Activated T-cell treated with anti-CD3 and anti-CD28 coated beads for 24 hours (primary cell): ENCODE measurements at regions not wholly inside any gene's neighbourhood (a gene's known extent, or its start where the extent isn't known, plus 50 kb on each side); places are given as distances from the start of the nearest gene placed in this dataset.

ENCODE experiments used
- DNase-seq: peaks from one replicate; pipeline ENCODE4 v3.0.0-alpha.2; 2020; ENCODE audit warnings: low read depth

DNA sequence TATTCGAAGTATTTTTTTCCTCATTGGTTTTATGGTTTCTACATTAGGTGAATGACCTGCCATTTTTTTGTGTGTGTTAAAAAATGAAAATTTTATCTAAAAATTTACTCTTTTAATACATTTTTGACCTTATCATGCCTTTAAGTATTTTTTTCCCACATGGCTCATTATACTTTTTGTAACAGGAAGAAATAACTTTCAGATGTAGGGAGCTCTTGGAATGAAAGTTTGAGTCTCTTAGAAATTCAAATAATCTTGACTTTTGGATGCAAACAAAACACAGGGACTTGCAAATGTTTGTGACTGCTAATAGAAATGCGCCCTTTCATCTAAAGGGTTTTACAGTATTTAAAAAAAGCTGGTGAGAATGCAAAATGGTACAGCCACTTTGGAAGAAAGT lies 457.9 kb downstream of the KLF5 start:
- no peak for DNase-seq

DNA sequence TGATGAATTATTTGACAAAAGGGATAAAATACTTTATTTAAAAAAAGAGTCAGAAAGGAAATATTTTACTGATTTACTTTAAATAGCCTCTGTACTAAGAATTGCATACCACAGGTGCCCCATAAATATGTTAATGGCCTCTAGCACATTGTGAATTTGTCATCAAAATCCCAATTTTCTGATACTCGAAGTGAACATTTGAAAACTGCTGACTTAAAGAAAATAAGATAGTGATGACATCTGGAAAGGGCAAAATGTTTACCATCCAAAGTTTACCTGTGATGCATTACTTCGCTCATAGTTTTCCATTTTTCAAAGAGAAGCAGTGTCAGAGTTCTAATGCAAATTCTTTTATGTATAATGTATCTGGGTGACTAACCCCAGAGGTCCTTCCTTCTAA lies 455.4 kb downstream of the KLF5 start:
- DNase-seq = no peak

DNA sequence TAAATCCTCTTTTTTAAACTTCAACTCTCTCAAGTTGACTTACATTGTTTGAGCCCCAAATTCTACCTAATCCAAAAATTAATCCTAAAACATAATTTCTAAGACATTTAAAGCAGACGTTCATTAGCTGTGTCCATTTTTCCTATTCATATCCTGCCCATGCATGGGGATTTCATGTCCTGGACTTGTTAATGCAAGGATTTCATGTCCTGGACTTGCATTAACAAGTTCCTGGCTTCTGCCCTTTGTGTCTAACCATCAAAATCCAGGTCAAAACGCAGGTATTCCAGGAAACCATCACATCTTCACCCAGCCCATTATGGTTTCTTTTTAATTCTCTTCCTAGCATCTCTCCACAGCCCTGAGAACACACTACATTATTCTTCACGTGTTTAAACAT lies 454.9 kb downstream of the KLF5 start:
- no peak for DNase-seq

DNA sequence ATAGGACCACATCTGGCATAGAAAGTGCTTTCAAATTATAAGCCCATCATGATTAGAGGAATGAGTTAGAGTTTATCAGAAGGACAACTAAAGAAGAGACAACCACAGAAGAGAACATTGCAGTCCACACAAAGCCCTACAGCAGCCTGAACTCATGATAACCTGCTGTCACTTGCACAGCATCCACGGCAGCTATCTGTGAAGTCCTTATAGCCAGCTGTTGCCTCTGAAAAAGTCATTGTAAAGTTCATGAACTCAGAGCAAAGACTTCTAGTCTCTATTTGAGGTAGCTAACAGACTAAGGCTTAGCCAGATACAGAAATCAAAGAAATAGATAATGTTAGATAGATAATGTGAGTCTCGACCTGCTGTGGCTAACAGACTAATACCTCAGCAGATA lies 450.0 kb downstream of the KLF5 start:
- no peak for DNase-seq

DNA sequence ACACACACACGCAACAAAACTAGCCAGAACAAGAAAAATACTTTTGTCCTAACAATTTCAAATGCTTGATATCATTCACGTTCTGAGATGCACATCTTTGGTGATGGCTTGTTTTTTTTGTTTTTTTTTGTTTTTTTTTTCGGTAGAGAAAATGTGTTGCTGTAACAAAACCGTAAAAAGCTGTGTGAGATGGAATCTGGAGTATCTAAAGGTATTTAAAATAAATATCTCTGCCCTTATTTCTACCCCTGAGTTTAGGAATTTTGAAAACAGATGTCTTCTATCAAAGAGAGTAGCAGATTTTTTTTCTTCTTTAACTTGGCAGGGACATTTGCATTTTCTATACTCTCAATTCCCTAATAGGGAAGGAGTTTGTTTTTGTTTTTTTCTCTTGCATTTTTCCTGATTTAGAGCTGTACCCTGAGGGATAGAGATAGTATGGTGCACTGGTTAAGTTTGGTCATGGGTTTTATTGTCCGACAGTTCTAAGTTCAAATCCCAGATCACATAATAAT lies 446.6 kb downstream of the KLF5 start:
- DNase-seq = no peak

DNA sequence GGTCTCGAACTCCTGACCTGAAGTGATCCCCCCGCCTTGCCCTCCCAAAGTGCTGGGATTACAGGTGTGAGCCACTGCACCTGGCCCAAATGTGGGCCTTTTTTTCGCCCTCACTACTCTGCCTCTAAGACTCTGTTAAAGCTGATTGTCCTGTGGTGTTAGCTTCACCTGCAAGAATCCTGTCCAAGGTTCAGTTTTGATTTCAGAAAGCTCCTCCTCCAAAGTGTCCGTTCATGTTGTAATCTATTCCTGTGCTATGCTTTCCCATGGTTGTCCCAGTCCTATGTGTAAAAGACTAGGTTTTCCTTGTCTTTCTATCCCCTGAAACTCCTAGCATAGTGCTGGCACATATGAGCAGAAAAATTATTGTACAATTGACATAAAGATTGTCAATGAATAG lies 440.9 kb downstream of the KLF5 start:
- DNase-seq = no peak

DNA sequence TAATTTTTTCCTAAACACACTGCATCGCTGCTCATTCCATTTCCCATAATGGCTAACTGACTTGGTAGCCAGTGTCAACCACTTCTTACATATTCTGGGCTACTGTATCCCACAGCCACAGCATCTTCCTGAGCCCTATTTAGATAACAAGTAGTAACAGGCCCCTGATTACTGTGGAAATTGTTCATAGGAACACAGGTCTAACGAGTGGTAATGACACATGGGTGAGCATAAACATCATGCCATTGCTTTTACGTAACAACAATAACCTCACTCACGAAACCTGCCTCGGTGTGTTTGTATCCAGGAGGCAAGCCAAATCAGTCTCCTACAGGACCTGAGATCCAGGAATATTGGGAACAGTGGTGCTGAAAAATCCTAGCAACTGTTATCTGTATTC lies 438.6 kb downstream of the KLF5 start:
- DNase-seq = no peak

DNA sequence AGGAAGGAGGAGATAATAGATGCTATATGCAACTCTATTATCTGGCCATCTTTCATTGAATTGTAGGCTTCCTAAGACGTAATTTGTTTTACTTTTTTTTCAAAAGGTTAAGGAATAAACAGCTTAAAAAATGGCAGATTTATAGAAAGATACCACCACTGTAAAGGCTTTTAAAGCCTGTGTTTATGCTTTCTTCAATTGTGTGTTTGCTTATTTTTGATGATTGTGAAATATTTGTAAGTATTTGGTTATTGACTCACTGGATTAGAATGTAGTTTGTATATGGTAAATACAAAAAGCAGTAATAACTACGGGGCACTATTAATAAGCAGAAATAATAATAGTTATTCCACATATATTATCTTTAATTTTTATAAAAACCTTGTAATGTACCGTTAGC lies 437.9 kb downstream of the KLF5 start:
- DNase-seq = no peak

DNA sequence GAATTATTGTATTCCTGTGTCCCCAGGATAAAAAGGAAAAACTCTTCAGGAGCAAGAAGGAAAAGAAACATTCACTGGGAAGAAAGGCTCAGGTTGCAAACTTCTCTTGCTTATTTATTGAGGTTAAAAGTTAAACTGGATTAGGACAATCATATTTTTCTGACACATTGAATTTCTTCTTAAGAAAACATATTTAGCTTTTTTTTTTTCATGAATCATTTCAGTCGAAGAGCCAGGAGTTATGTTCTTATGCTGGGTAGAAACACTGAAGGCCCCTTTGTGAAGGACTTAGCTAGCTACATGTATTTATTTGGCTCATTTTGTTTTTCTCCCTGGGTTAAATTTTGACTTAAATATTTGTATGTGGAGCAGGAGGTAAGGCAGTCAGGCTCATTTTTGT lies 434.0 kb downstream of the KLF5 start:
- DNase-seq = no peak

DNA sequence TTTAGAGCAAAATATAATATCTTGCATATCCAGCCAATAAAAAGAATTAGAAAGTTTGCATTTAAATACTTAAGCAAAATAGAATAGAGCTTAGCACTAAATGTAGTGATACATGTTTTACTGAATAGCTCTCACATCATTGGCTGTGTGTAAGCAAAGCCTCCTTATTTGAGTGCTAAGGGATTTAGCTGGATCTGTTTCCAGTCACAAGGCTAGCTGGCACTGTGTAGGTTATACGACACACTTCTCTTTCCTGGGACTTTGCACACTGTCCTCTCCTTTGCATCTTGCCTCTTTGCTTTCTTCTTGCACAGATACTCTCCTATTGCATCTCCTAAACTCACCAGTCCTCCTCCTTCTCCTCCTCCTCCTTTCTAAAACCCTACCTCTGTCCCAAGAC lies 423.8 kb downstream of the KLF5 start:
- DNase-seq = no peak

DNA sequence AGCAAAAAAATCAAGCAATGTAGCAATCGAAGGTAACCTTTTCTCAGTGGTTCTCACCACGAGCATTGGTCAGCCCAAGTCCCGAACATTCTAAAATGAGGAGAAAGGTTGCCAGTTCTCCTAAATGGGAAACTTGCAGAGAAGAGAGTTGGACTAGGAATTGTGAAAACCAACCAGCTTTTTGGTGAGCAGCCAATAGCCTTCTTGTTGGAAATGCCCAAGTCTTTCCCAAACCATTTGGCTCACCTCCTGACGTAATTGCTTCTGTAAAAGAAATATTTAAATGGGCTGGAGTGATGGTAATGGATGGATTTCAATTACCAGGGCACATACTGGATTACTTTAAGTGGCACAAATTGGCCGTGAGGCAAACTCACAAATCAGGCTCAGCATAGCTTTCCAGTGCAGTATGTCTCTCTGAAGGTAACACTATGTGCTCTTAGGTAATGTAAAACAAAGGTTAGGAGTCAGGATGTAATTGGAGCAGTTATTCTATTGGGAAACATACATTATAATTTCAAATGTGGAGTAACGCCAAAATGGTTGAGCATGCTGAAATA lies 423.2 kb downstream of the KLF5 start:
- DNase-seq = no peak

DNA sequence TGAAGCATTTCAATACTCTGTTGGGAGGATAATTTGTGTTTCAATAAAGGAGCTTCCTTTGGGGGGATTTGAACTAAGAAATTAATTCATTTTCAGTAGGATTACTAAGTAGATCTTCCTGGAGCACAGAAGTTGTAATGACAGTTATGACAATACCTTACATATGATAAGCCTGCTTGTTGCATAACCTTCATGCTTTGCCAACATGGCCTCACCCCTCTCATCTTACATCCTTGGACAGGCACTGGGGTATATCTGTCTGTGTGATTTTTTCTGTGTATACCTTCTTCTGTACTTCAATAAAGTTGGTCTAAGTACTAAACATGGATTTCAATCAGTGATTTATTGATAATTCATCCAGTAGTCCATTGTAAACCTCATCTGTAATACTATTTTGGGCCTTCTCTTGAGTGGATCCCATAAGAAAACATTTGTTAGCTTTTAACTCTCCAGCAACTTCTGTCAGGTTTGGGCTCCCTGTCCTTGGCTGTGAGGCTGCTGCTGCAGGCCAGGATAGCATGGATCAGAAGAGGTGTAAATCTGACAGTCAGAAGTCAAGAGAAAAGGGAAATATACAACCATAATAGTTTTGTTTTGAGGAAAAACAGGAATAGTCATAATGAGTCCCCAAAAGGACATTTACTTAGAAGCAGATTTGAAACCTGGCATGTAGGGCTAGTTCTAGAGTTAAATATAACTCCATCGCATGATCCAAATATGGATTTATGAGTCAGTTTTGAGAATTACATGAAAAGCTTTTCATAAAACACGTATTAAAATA lies 422.2 kb downstream of the KLF5 start:
- DNase-seq = no peak

DNA sequence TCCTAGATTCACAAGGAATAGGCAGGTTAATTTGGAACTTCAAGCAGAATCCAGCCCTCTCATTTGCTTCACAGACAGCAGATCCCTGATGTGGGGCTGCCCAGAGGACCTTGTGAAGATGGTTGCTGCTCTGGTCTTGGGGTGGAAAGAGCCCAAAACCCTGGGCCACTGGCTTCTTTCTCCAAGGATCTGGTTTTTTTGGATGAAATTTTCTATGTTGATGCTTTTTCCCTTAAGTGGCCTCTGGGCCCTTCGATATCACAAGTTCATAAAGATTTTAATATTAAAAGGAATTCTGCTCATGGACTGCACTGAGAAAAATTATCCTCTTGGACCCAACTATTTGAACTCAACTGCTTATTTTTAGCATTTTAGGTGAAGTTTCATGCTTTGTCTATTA lies 421.1 kb downstream of the KLF5 start:
- no peak for DNase-seq

DNA sequence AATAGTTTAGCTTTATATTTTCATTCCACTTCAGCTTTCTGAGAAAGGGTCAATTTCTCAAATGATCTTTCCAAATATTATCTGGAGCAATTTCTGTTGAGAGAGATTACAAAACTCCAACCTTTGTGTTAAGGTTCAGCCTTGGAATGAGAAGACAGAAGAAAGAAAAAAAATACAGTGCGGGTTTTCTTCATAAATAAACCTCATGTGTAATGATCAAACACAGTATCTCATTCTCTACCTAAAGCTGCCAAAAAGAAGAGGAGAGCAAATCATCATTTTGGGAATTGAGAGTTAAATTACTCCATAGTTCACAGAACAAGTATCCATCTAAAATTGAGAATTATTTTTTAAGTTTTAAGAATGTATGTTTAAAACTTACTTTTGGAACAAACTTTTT lies 420.5 kb downstream of the KLF5 start:
- no peak for DNase-seq

DNA sequence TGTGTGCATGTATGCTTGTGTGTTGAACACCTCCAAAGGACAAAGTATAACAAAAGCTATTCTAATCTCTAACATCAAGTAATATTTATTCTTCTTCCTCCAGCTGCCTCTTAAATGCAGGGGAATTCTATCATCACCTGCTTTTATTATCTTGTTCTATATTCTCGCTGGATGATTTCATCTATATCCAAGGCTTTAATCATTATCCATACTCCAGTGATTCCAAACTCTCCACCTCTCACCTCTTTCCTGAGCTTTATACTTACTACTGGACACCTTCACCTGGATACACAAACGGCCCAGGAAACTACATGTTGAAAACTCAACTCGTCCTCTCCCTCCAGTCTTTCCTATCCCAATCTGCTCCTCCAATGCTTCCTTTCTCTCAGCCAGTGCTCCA lies 418.6 kb downstream of the KLF5 start:
- DNase-seq = no peak

DNA sequence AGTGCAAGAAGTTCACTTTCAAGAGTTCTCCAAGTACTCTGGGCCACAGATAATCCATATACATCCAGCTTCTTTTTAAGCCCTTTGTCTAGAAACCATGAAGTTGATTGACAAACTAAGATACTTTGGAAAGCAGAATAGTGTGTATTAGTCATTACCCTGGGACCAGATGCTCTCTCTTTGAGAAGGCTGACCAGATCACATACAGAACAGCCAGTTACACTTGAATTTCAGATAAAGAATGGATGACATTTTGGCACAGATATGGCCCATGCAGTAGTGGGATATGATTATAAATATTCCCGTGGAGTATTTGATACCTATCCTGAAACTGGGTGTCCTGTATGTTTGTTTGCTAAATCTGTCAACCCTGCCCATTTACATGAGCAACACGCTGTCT lies 414.2 kb downstream of the KLF5 start:
- DNase-seq = no peak

DNA sequence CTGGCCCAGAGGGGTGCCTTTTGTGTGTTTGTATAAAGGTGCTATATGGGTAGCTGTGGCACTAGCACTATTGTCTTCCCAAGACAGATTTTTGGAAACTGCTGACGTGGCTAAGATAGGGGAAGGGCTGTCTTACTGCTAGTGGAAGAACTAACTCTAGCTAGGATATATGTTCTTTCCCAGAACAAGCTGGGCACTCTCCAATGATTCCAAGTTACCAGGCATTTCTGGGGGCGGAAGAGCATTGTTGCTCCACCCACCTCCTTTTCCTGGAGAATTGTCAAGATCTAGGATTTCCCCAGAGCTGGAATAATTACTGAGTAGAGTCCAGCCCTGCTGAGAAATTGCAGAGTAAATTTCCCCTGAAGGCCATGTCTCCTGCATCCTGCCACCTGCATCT lies 408.3 kb downstream of the KLF5 start:
- DNase-seq = no peak

DNA sequence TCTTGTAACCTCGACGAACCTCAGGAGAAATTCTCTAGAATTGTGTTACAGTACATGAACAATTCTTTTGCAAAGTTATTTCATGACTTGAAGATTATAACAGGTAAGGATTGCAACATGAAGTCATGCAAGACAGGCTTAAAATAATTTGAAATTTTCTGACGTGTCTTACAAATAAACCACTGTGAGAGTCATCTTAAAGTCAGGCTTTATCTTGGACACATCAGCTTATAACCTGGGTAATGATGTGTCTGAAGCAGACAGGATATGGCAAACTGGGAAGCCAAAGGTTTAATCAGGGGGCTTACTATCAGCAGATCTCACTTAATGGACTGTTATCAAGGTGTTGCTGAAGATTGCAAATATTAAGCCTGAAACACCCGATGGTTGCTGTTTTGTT lies 407.8 kb downstream of the KLF5 start:
- DNase-seq = no peak

DNA sequence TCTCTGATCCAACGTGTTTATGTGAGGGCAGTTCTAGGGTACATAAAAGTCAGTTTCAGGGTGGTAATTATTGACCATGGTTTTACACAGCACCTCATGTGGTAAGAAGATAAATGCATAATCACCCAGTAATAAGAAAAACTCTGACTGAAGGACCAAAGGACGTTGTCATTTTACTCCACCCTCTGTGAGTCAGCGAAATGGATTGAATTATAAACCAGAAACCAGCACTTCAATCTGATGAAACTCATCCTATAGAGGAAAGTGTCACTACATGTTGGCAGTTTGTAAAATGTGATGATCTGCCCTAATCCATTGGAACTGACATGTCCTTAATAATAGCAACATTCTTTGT lies 406.8 kb downstream of the KLF5 start:
- no peak for DNase-seq

DNA sequence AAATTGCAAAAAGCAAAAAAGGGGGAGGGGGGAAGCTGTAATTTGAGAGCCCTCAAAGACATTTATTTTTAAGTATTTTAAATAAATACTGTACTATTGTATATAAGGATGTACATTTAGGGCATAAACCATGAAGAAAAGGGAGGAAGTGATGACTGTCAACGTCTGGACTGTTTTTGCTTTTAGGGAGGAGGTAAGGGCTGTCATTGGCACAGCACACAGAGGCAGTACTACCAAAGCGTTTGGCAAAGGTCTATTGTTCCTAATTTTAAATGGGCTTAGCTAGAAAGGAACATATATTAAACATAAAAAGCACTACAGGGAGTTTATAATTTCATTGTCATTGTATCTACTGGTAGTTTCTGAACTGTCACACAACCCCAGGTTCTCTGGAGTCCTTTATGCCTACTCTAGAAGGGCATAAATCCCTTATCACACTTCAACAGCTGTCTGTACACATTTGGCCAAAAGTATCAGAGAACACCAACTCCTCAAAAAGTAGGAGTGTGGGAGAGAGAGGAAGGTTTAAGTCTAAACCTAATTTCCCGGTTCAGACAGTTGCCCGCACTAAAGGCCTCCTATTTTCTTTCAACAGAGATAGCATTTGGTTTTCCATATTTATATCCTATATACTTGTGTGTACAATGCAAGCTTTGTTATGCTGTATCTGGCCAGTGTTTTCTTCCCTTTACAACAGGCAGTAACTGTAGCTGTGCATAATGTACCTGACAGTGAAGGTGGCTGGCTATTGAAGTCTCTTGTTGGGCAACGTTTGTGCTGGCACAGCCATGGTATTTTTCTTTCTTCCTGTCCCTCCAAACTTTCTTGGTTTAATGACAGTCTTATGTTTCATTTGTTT lies 406.2 kb downstream of the KLF5 start:
- no peak for DNase-seq

DNA sequence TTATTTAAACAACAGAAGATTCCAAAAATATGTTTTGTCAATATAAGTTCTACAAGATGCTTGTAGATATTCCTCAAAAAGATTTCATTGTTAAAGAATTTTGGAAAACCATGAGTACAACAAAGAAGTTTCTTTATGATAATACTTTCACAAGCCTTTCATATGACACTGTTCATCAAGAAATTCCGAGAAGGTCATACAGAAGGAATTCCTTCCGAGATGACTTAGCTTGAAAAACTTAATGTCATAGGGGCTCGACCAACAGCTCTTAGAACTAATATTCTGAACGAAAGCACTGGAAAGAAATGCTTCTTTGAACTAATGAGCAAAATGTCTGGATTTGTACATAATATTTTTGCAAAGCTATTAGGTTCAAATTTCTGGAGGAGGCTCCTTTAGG lies 403.4 kb downstream of the KLF5 start:
- no peak for DNase-seq

DNA sequence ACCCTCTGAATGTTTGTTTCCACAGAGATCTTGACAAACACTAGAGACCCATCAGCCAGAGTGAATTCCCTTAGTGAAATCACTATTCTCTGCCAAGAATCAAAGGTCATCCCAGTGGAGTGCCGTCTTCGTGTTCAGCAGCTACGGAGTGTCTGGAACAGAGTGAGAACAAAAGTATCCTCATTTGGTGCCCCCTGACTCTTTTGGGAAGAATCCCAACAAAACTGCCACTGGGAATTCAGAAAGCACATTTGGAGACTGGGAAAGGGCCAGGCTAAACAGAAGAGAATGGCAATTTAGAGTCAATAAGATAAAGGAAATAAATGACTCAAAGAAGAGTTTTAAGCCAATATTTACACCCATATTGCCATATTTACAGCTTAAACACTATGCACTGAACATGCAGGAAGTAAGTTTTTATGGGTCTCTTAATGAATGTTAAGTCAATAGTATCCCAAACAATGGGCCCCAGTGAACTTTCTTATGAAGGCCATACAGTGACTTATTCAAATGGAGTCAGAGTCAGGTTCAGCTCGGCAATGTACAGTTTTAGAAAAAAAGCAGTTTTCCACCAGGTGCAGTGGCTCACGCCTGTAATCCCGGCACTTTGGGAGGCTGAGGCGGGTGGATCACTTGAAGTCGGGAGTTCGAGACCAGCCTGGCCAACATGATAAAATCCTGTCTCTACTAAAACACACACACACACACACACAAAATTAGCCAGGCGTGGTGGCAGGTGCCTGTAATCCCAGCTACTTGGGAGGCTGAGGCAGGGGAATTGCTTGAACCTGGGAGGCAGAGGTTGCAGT lies 392.6 kb downstream of the KLF5 start:
- no peak for DNase-seq
